HEK293T (cell line): ENCODE measurements at regions not wholly inside any gene's neighbourhood (a gene's known extent, or its start where the extent isn't known, plus 50 kb on each side); places are given as distances from the start of the nearest gene placed in this dataset.

ENCODE experiments used
- ARNT ChIP-seq: fragments of 450-650 bp; IDR thresholded peaks from 2 replicates; pipeline ENCODE4 v1.6.1; 2017; ENCODE audit warnings: mild to moderate bottlenecking
- BHLHE40 ChIP-seq: fragments of 450-650 bp; IDR thresholded peaks from 2 replicates; pipeline ENCODE4 v1.6.1; 2016; ENCODE audit warnings: mild to moderate bottlenecking, moderate library complexity, borderline replicate concordance
- ELF4 ChIP-seq: fragments of 450-650 bp; IDR thresholded peaks from 2 replicates; pipeline ENCODE4 v1.6.1; 2017; ENCODE audit warnings: antibody characterized with exemption
- FOXA1 ChIP-seq: fragments of 450-650 bp; IDR thresholded peaks from 2 replicates; pipeline ENCODE4 v1.6.1; 2016; ENCODE audit warnings: mild to moderate bottlenecking
- FOXM1 ChIP-seq: fragments of 450-650 bp; IDR thresholded peaks from 2 replicates; pipeline ENCODE4 v1.6.1; 2017; ENCODE audit warnings: mild to moderate bottlenecking, borderline replicate concordance
- NFRKB ChIP-seq: fragments of 450-650 bp; IDR thresholded peaks from 2 replicates; pipeline ENCODE4 v1.6.1; 2016; ENCODE audit warnings: mild to moderate bottlenecking, moderate library complexity
- SP1 ChIP-seq: fragments of 450-650 bp; IDR thresholded peaks from 2 replicates; pipeline ENCODE4 v1.6.1; 2017
- SUZ12 ChIP-seq: fragments of 450-650 bp; IDR thresholded peaks from 2 replicates; pipeline ENCODE4 v1.6.1; 2016; ENCODE audit warnings: mild to moderate bottlenecking
- TARDBP ChIP-seq: fragments of 450-650 bp; IDR thresholded peaks from 2 replicates; pipeline ENCODE4 v1.6.1; 2016
- ZNF384 ChIP-seq: fragments of 450-650 bp; IDR thresholded peaks from 2 replicates; pipeline ENCODE4 v1.6.1; 2016

DNA sequence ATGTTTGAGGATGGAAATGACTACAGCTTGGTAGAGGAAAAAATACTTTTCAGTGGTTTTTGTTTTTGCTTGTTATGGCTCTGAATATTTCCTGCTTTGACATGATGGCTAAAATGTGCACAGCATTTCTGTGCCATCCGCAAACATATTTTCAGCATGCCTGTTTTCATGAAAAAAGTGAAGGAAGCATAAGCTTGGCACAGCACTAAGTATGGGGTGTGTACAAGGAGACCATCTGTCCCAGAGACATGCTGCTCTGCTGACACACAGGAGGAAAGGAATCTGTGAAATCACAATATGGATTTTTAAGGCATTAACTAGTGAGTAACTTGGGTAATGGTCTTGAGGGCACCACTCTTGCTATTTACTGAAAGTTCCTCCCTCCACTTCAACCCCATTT is 595.5 kb downstream of the RWDD3 start:
- TF ChIP-seq SUZ12 (no peak), FOXA1 (no peak), ARNT (no peak), BHLHE40 (no peak), NFRKB (no peak), ZNF384 (no peak), SP1 (no peak), TARDBP (no peak), ELF4 (no peak), FOXM1 (no peak)
